ENCODE measurements at regions not wholly inside any gene's neighbourhood (a gene's known extent, or its start where the extent isn't known, plus 50 kb on each side); places are given as distances from the start of the nearest gene placed in this dataset.
A peak's percentile ranks its signal among the peaks of the same experiment; 100 is the strongest.
"Not testable (repeated sequence)": the region's sequence is repeated elsewhere in the genome, so short reads cannot be mapped to it uniquely, and the experiment has no call there.

DNA sequence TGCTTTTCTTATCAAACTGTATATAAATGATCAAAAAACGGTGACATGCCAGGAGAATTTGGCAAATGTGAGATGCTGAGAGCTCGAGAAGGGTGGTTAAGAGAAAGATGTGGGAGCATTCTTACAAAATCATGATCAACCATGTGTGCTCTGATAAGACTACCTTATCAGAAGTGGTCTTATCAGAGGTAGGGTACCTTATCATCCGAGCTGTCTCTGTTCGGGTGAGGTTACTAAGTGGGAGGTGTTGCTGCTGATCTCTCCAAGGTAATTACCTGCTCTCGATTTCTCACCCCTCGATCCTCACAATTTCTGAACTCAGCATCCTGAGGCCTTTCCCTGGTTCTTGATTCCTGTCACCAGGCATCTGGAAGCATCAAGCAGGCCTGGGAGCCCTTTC, 813.0 kb upstream of the ID2 start:
- Mint-ChIP-seq H3K9me3 (peaks cover 0 to 3% (median 0%) of the 10 kb centered on the region in 7 donors), H3K4me1 (peaks cover 15% of the 10 kb centered on the region), H3K36me3 (no peaks in the 10 kb centered on the region), H3K27me3 (ENCODE audit: low read depth in 3 of 3) (peaks cover 0 to 1% (median 0%) of the 10 kb centered on the region in 3 donors), H3K4me3 (no peak overlapping the region), H3K27ac (peak overlapping the region in 1 of 7 donors; percentile 16)
- Histone ChIP-seq H3K27ac (ENCODE audit: low read depth in 1 of 2, low read length in 2 of 2) (peak overlapping the region in 1 of 2 donors; percentile 85), H4K20me1 (ENCODE audit: insufficient read depth, low read length) (no peaks in the 10 kb centered on the region), H3K4me1 (ENCODE audit: control insufficient read depth in 1 of 2, insufficient read depth in 2 of 2, low read length in 2 of 2) (peaks cover 34 to 51% of the 10 kb centered on the region in 2 donors), H3K27me3 (ENCODE audit: control insufficient read depth in 2 of 2, insufficient read depth in 2 of 2, low read length in 2 of 2) (no peaks in the 10 kb centered on the region), H3K4me2 (replicated peaks; ENCODE audit: extremely low read depth, low read length, poor library complexity, severe bottlenecking) (no peak overlapping the region), H3K4me3 (replicated peaks in 1 of 3; ENCODE audit: low read depth in 2 of 3, low read length in 3 of 3) (no peak overlapping the region), H3K9me3 (replicated peaks in 1 of 2; ENCODE audit: control insufficient read depth in 1 of 2, insufficient read depth in 1 of 2, low read length in 2 of 2) (no peaks in the 10 kb centered on the region), H3K79me2 (ENCODE audit: insufficient read depth, low read length) (no peaks in the 10 kb centered on the region), H3K9ac (ENCODE audit: insufficient read depth, low read length, poor library complexity, severe bottlenecking) (no peak overlapping the region), H2AFZ (ENCODE audit: insufficient read depth, low read depth, low read length, poor library complexity, severe bottlenecking) (no peak overlapping the region), H3K36me3 (replicated peaks in 1 of 2; ENCODE audit: control insufficient read depth in 1 of 2, insufficient read depth in 2 of 2, low read length in 2 of 2) (no peaks in the 10 kb centered on the region)
- intact Hi-C loops (cut with micrococcal nuclease), result no loop called here
- DNase-seq, result no peak
- WGBS (ENCODE audit: insufficient coverage), result no CpG with 5 or more reads among the region's 6 CpGs
- TF ChIP-seq, protein P1, sequence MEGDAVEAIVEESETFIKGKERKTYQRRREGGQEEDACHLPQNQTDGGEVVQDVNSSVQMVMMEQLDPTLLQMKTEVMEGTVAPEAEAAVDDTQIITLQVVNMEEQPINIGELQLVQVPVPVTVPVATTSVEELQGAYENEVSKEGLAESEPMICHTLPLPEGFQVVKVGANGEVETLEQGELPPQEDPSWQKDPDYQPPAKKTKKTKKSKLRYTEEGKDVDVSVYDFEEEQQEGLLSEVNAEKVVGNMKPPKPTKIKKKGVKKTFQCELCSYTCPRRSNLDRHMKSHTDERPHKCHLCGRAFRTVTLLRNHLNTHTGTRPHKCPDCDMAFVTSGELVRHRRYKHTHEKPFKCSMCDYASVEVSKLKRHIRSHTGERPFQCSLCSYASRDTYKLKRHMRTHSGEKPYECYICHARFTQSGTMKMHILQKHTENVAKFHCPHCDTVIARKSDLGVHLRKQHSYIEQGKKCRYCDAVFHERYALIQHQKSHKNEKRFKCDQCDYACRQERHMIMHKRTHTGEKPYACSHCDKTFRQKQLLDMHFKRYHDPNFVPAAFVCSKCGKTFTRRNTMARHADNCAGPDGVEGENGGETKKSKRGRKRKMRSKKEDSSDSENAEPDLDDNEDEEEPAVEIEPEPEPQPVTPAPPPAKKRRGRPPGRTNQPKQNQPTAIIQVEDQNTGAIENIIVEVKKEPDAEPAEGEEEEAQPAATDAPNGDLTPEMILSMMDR (IDR thresholded peaks at IDR 0.05), result no peak

DNA sequence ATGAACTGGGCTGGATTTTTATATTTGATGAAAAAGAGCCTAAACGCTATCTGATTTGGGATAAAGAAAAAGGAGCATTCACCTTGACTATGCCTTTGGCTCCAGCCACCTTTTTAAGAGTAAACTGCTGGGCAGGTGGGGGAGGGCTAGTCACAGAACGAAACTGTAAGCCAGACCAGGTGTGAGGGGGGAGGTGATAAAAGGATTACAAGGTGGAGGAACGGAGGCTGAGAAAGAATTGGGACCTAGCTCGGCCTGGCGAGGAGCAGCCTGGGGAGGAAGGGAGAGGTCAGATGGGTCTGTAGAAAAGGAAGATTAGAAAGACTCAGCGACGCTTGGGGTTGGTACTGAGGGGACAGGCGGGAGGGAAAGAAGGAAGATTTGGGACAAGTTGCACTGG, 805.4 kb upstream of the ID2 start:
- peaks cover 20 to 25% of the 10 kb centered on the region in 2 donors for H3K4me1 ChIP-seq (ENCODE audit: control insufficient read depth in 1 of 2, insufficient read depth in 2 of 2, low read length in 2 of 2)
- H3K79me2 ChIP-seq (ENCODE audit: insufficient read depth, low read length); H3K36me3 ChIP-seq (replicated peaks in 1 of 2; ENCODE audit: control insufficient read depth in 1 of 2, insufficient read depth in 2 of 2, low read length in 2 of 2); H3K4me3 ChIP-seq (replicated peaks in 1 of 3; ENCODE audit: low read depth in 2 of 3, low read length in 3 of 3); DNase-seq; H3K9me3 ChIP-seq (replicated peaks in 1 of 2; ENCODE audit: control insufficient read depth in 1 of 2, insufficient read depth in 1 of 2, low read length in 2 of 2); H3K27me3 Mint-ChIP-seq (ENCODE audit: low read depth in 3 of 3); H3K27me3 ChIP-seq (ENCODE audit: control insufficient read depth in 2 of 2, insufficient read depth in 2 of 2, low read length in 2 of 2); H3K4me2 ChIP-seq (replicated peaks; ENCODE audit: extremely low read depth, low read length, poor library complexity, severe bottlenecking); H3K36me3 Mint-ChIP-seq; H4K20me1 ChIP-seq (ENCODE audit: insufficient read depth, low read length); H3K27ac ChIP-seq (ENCODE audit: low read depth in 1 of 2, low read length in 2 of 2); intact Hi-C loops (cut with micrococcal nuclease); H3K4me3 Mint-ChIP-seq; H3K9me3 Mint-ChIP-seq; H3K9ac ChIP-seq (ENCODE audit: insufficient read depth, low read length, poor library complexity, severe bottlenecking); H3K27ac Mint-ChIP-seq; H2AFZ ChIP-seq (ENCODE audit: insufficient read depth, low read depth, low read length, poor library complexity, severe bottlenecking): not testable (repeated sequence)
- WGBS (ENCODE audit: insufficient coverage), result 92% methylated on average over 5 of the region's 8 CpGs
- peaks cover 21% of the 10 kb centered on the region for H3K4me1 Mint-ChIP-seq

DNA sequence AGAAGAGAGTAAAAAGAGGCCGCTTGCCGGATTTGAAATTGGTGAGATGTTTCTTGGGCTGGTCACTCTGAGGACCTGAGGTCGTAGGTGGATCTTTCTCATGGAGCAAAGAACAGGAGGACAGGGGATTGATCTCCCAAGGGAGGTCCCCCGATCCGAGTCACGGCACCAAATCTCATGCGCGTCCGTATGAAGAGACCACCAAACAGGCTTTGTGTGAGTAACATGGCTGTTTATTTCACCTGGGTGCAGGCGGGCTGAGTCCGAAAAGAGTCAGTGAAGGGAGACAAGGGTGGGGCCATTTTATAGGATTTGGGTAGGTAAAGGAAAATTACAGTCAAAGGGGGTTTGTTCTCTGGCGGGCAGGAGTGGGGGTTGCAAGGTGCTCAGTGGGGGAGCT, 803.6 kb upstream of the ID2 start:
- H3K27ac ChIP-seq (ENCODE audit: low read depth in 1 of 2, low read length in 2 of 2); H3K36me3 ChIP-seq (replicated peaks in 1 of 2; ENCODE audit: control insufficient read depth in 1 of 2, insufficient read depth in 2 of 2, low read length in 2 of 2); H2AFZ ChIP-seq (ENCODE audit: insufficient read depth, low read depth, low read length, poor library complexity, severe bottlenecking); H3K27me3 Mint-ChIP-seq (ENCODE audit: low read depth in 3 of 3); DNase-seq; intact Hi-C loops (cut with micrococcal nuclease); H3K36me3 Mint-ChIP-seq; H3K4me3 Mint-ChIP-seq; H3K4me3 ChIP-seq (replicated peaks in 1 of 3; ENCODE audit: low read depth in 2 of 3, low read length in 3 of 3); H3K9ac ChIP-seq (ENCODE audit: insufficient read depth, low read length, poor library complexity, severe bottlenecking); H3K4me2 ChIP-seq (replicated peaks; ENCODE audit: extremely low read depth, low read length, poor library complexity, severe bottlenecking); H3K79me2 ChIP-seq (ENCODE audit: insufficient read depth, low read length); H3K27me3 ChIP-seq (ENCODE audit: control insufficient read depth in 2 of 2, insufficient read depth in 2 of 2, low read length in 2 of 2); H4K20me1 ChIP-seq (ENCODE audit: insufficient read depth, low read length); H3K9me3 Mint-ChIP-seq; H3K9me3 ChIP-seq (replicated peaks in 1 of 2; ENCODE audit: control insufficient read depth in 1 of 2, insufficient read depth in 1 of 2, low read length in 2 of 2): not testable (repeated sequence)
- H3K4me1 ChIP-seq (ENCODE audit: control insufficient read depth in 1 of 2, insufficient read depth in 2 of 2, low read length in 2 of 2), result peaks cover 22% of the 10 kb centered on the region in 2 donors
- Mint-ChIP-seq H3K4me1 (peaks cover 27% of the 10 kb centered on the region), H3K27ac (peak overlapping the region in 1 of 7 donors; percentile 39)
- no CpG with 5 or more reads among the region's 12 CpGs for WGBS (ENCODE audit: insufficient coverage)

Data from CD14-positive monocyte (primary cell).